Left ventricle myocardium inferior (tissue), 1 donor: ENCODE measurements at regions not wholly inside any gene's neighbourhood (a gene's known extent, or its start where the extent isn't known, plus 50 kb on each side); places are given as distances from the start of the nearest gene placed in this dataset.

ENCODE experiments used
- DNase-seq: peaks from one replicate; pipeline ENCODE4 v3.0.0-alpha.2; 2020
- H3K27ac ChIP-seq: fragments of 200-600 bp; replicated peaks from 2 replicates; pipeline ENCODE4 v1.8.0; 2021
- H3K27me3 ChIP-seq: fragments of 200-600 bp; 2 replicates; pipeline ENCODE4 v1.8.0; 2021; ENCODE audit warnings: low read depth
- H3K36me3 ChIP-seq: fragments of 200-600 bp; 2 replicates; pipeline ENCODE4 v1.8.0; 2021
- H3K4me1 ChIP-seq: fragments of 200-600 bp; 2 replicates; pipeline ENCODE4 v1.8.0; 2021
- H3K4me3 ChIP-seq: fragments of 200-600 bp; 2 replicates; pipeline ENCODE4 v1.8.0; 2021; ENCODE audit warnings: mild to moderate bottlenecking, moderate library complexity
- H3K9me3 ChIP-seq: fragments of 200-600 bp; replicated peaks from 2 replicates; pipeline ENCODE4 v1.8.0; 2021
- intact Hi-C: fragments of 100-400 bp; cut with micrococcal nuclease; formaldehyde crosslinking; loops from one replicate; pipeline ENCODE4 v1.11.0; 2022
- TF ChIP-seq, protein P1 (sequence below): fragments of 200-600 bp; IDR thresholded peaks from 2 replicates; pipeline ENCODE4 v1.8.0; 2021; ENCODE audit warnings: antibody characterized with exemption, mild to moderate bottlenecking, borderline replicate concordance
- donor health status: DM: no; HTN: yes; CAD: no; lungs with severe emphysema.

DNA sequence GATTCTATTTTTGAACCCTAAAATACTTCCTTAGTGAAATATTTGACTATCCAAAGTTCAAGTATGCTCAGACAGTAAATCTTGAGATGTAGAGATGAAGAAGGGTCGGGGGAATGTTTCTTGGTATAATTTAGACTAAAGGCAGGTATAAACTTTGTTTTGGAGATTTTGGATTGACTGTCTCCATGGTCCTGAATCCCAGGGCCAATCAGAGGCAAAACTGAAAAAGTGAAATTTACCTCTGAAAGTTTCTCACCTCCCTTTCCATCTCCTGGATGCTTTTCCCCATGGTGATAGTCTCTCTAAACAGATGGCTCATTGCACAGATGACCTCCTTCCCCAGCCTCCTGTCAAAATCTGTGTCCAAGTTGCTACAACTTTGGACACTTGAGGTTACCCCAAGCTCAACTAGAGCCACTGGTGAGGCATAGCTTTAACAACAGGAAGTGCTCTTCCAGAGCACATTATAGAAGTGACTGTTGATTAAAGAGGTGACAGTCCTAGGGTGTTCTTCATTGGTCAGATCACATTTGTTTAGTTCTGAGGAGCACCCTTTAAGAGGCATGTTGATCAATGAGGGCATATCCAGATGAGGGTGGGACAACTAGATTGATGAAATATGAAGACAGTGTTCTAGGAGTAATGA, 128.4 kb downstream of the AKAP11 start:
- Histone ChIP-seq H3K36me3 (no peaks in the 10 kb centered on the region), H3K9me3 (no peaks in the 10 kb centered on the region), H3K4me3 (no peak overlapping the region), H3K27me3 (peaks cover 26% of the 10 kb centered on the region), H3K27ac (no peak overlapping the region), H3K4me1 (no peaks in the 10 kb centered on the region)
- TF ChIP-seq, protein P1, sequence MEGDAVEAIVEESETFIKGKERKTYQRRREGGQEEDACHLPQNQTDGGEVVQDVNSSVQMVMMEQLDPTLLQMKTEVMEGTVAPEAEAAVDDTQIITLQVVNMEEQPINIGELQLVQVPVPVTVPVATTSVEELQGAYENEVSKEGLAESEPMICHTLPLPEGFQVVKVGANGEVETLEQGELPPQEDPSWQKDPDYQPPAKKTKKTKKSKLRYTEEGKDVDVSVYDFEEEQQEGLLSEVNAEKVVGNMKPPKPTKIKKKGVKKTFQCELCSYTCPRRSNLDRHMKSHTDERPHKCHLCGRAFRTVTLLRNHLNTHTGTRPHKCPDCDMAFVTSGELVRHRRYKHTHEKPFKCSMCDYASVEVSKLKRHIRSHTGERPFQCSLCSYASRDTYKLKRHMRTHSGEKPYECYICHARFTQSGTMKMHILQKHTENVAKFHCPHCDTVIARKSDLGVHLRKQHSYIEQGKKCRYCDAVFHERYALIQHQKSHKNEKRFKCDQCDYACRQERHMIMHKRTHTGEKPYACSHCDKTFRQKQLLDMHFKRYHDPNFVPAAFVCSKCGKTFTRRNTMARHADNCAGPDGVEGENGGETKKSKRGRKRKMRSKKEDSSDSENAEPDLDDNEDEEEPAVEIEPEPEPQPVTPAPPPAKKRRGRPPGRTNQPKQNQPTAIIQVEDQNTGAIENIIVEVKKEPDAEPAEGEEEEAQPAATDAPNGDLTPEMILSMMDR = no peak
- intact Hi-C loops = no loop called here
- DNase-seq = no peak

DNA sequence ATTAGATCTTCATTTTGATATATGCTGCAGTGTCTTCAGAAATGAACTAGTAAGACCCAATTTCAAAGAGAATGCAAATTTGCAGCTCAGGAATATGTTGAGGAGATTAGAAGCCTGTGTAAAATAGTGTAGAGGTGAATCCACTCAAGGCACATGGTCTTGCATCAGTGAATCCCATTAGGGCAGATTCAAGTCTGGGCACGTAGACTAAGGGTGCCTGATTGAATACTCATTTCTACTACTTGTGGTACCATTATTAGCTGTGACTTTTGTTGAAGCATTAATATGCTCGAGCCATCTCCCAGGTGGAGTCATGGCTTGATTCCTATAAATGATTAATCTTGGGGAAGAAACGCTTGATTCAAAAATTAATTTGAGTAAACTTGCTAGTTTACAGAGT, 129.4 kb downstream of the AKAP11 start:
- no peak overlapping the region for H3K4me3 ChIP-seq
- no peaks in the 10 kb centered on the region for H3K9me3 ChIP-seq
- intact Hi-C loops = no loop called here
- TF ChIP-seq, protein P1 = no peak
- H3K27ac ChIP-seq = no peak overlapping the region
- no peaks in the 10 kb centered on the region for H3K36me3 ChIP-seq
- H3K4me1 ChIP-seq = no peaks in the 10 kb centered on the region
- H3K27me3 ChIP-seq = peaks cover 15% of the 10 kb centered on the region
- DNase-seq = no peak

DNA sequence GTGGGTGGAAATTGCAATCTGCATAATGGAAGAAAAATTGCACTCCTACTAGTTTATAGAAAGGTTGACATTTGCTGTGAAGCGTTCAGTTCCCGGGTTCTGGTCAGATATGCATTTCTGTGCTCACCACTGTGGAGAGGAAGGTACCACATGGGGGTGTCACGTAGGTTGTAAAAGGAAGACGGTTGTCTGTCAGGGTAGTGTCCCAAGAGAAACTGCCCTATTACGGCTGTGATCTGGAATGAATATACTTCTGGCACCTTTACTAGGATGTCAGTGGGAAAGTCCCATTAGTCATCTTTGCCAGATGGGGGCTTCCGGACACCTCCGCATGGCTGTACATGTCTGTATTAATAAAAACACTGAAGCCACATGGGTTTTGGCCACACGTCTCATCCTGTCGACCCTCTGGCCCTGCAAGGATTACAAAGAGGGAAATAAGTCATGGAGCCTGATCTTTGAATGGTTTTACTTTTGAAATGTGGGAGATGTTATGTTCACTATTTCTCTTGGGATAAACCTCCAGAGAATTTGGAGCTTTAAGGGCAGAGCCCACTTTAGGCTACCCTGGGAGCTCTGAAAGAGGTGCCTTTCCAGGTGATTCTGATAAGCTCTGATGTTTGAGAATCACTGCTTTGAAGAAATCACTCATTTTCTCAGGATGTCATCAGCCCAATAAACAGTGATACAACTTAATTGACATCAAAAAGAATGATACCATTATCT, 133.9 kb downstream of the AKAP11 start:
- no peaks in the 10 kb centered on the region for H3K36me3 ChIP-seq
- no peaks in the 10 kb centered on the region for H3K4me1 ChIP-seq
- H3K4me3 ChIP-seq = no peak overlapping the region
- H3K27me3 ChIP-seq = peaks cover 9% of the 10 kb centered on the region
- H3K9me3 ChIP-seq = no peaks in the 10 kb centered on the region
- no peak overlapping the region for H3K27ac ChIP-seq
- TF ChIP-seq, protein P1 = no peak
- no peak for DNase-seq
- intact Hi-C loops = no loop called here

GRCh38 chr13:42409075-42409474, 137.1 kb downstream of the AKAP11 start:
- intact Hi-C loops = no loop called here
- no peak for DNase-seq

DNA sequence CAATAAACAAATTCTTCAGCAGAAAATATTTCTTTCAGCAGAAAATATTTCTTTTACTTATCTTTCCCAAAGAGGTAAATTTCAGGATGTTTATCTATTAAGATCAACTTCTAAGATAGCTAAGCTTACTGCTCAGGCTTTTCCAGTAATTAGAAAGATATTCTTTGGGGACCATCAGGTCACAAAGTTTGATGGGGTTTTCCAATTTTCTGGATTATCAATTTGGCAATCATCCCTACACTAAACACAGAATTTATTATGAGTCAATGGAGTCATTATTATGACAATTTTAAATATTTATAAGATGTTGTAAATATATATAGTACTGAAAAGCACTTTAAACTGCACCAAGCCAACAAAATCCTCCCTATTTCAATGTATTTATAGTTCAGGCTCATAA, 137.6 kb downstream of the AKAP11 start:
- H3K36me3 ChIP-seq = no peaks in the 10 kb centered on the region
- H3K9me3 ChIP-seq = no peaks in the 10 kb centered on the region
- no peak overlapping the region for H3K4me3 ChIP-seq
- no peaks in the 10 kb centered on the region for H3K4me1 ChIP-seq
- intact Hi-C loops = no loop called here
- no peaks in the 10 kb centered on the region for H3K27me3 ChIP-seq
- TF ChIP-seq, protein P1 = no peak
- no peak overlapping the region for H3K27ac ChIP-seq
- no peak for DNase-seq

More at GRCh38 chr13:42409075-42409474, 137.1 kb downstream of the AKAP11 start:
- Histone ChIP-seq H3K9me3 (no peaks in the 10 kb centered on the region), H3K27ac (no peak overlapping the region), H3K4me3 (no peak overlapping the region), H3K4me1 (no peaks in the 10 kb centered on the region), H3K36me3 (no peaks in the 10 kb centered on the region), H3K27me3 (no peaks in the 10 kb centered on the region)
- TF ChIP-seq, protein P1 = no peak
